NT2/D1 (cell line): ENCODE measurements at regions not wholly inside any gene's neighbourhood (a gene's known extent, or its start where the extent isn't known, plus 50 kb on each side); places are given as distances from the start of the nearest gene placed in this dataset.

ENCODE experiments used
- SUZ12 ChIP-seq: IDR thresholded peaks from 2 replicates; pipeline ENCODE4 v1.6.1; 2011; ENCODE audit not compliant: insufficient read length, insufficient read depth; ENCODE audit errors: extremely low read depth
- YY1 ChIP-seq: IDR thresholded peaks from 2 replicates; pipeline ENCODE4 v1.6.1; 2011; ENCODE audit not compliant: insufficient read length, insufficient read depth
- ZNF274 ChIP-seq: IDR thresholded peaks from 2 replicates; pipeline ENCODE4 v1.6.1; 2011; ENCODE audit warnings: mild to moderate bottlenecking, low read depth, low read length

GRCh38 chr5:28516722-28517121, 1478.3 kb upstream of the CDH9 start:
- no peak for TF ChIP-seq YY1
- no peak for TF ChIP-seq ZNF274
- TF ChIP-seq SUZ12: no peak
